HG02981 (cell line): ENCODE measurements at regions not wholly inside any gene's neighbourhood (a gene's known extent, or its start where the extent isn't known, plus 50 kb on each side); places are given as distances from the start of the nearest gene placed in this dataset.

Experiments used
- ATAC-seq: cut with Tn5 transposase; IDR thresholded peaks from one replicate; pipeline ENCODE4 v1.9.1; 2021; ENCODE audit warnings: mild to moderate bottlenecking, moderate library complexity; ENCODE audit not compliant: unreplicated experiment

- no peak for ATAC-seq
These were observed 168.5 kb upstream of the GAS1 start for GRCh38 chr9:87115785-87116184.

- no peak for ATAC-seq
These were observed 169.2 kb upstream of the GAS1 start for GRCh38 chr9:87116492-87116891.

- no peak for ATAC-seq
These were observed 171.3 kb upstream of the GAS1 start for GRCh38 chr9:87118594-87118993.

- no peak for ATAC-seq
These were observed 172.1 kb upstream of the GAS1 start for GRCh38 chr9:87119328-87119881.

GRCh38 chr9:87120610-87121009 lies 173.3 kb upstream of the GAS1 start:
- ATAC-seq: no peak

- no peak for ATAC-seq
These were observed 175.8 kb upstream of the GAS1 start for GRCh38 chr9:87122947-87123685.

GRCh38 chr9:87123830-87124229 lies 176.5 kb upstream of the GAS1 start:
- ATAC-seq: no peak

GRCh38 chr9:87125819-87126218 lies 178.5 kb upstream of the GAS1 start:
- ATAC-seq: no peak

- no peak for ATAC-seq
These were observed 180.2 kb upstream of the GAS1 start for GRCh38 chr9:87127543-87127942.

GRCh38 chr9:87127978-87128614 lies 180.8 kb upstream of the GAS1 start:
- no peak for ATAC-seq

- no peak for ATAC-seq
These were observed 181.7 kb upstream of the GAS1 start for GRCh38 chr9:87128844-87129493.

GRCh38 chr9:87135074-87135473 lies 187.8 kb upstream of the GAS1 start:
- ATAC-seq: no peak

GRCh38 chr9:87137718-87138117 lies 190.4 kb upstream of the GAS1 start:
- ATAC-seq: no peak

GRCh38 chr9:87138128-87139040 lies 191.1 kb upstream of the GAS1 start:
- no peak for ATAC-seq

- no peak for ATAC-seq
These were observed 191.9 kb upstream of the GAS1 start for GRCh38 chr9:87139099-87139730.

GRCh38 chr9:87140142-87140541 lies 192.8 kb upstream of the GAS1 start:
- ATAC-seq: no peak

- no peak for ATAC-seq
These were observed 193.4 kb upstream of the GAS1 start for GRCh38 chr9:87140605-87141109.

GRCh38 chr9:87141124-87141523 lies 193.8 kb upstream of the GAS1 start:
- ATAC-seq: no peak

GRCh38 chr9:87146933-87147332 lies 199.6 kb upstream of the GAS1 start:
- no peak for ATAC-seq

GRCh38 chr9:87147839-87148238 lies 200.5 kb upstream of the GAS1 start:
- ATAC-seq: no peak
